HG03575 (cell line): ENCODE measurements at regions not wholly inside any gene's neighbourhood (a gene's known extent, or its start where the extent isn't known, plus 50 kb on each side); places are given as distances from the start of the nearest gene placed in this dataset.

Source experiments
- ATAC-seq: cut with Tn5 transposase; IDR thresholded peaks from one replicate; pipeline ENCODE4 v1.9.1; 2021; ENCODE audit not compliant: unreplicated experiment, insufficient number of reproducible peaks, low FRiP score; ENCODE audit errors: extremely low read depth

- no peak for ATAC-seq
Observed at GRCh38 chr5:68746220-68746619, 347.6 kb upstream of the SLC30A5 start.

GRCh38 chr5:68746643-68747420, 347.0 kb upstream of the SLC30A5 start:
- ATAC-seq, result no peak

GRCh38 chr5:68747521-68747920, 346.3 kb upstream of the SLC30A5 start:
- no peak for ATAC-seq

- ATAC-seq, result no peak
Observed at GRCh38 chr5:68748101-68748500, 345.7 kb upstream of the SLC30A5 start.

- no peak for ATAC-seq
Observed at GRCh38 chr5:68749077-68749476, 344.7 kb upstream of the SLC30A5 start.

- ATAC-seq, result no peak
Observed at GRCh38 chr5:68749631-68750030, 344.2 kb upstream of the SLC30A5 start.

- ATAC-seq, result no peak
Observed at GRCh38 chr5:68751661-68752060, 342.2 kb upstream of the SLC30A5 start.

GRCh38 chr5:68754536-68754935, 339.3 kb upstream of the SLC30A5 start:
- ATAC-seq, result no peak

- no peak for ATAC-seq
Observed at GRCh38 chr5:68755293-68755692, 338.5 kb upstream of the SLC30A5 start.

GRCh38 chr5:68757006-68757405, 336.8 kb upstream of the SLC30A5 start:
- ATAC-seq, result no peak

- ATAC-seq, result no peak
Observed at GRCh38 chr5:68757626-68758212, 336.1 kb upstream of the SLC30A5 start.

GRCh38 chr5:68759593-68759992, 334.2 kb upstream of the SLC30A5 start:
- ATAC-seq, result no peak

- no peak for ATAC-seq
Observed at GRCh38 chr5:68762201-68762600, 331.6 kb upstream of the SLC30A5 start.

GRCh38 chr5:68766952-68767464, 326.8 kb upstream of the SLC30A5 start:
- ATAC-seq, result no peak

GRCh38 chr5:68770551-68770950, 323.3 kb upstream of the SLC30A5 start:
- ATAC-seq, result no peak

GRCh38 chr5:68771221-68771620, 322.6 kb upstream of the SLC30A5 start:
- ATAC-seq, result no peak

- no peak for ATAC-seq
Observed at GRCh38 chr5:68771732-68772131, 322.1 kb upstream of the SLC30A5 start.

- no peak for ATAC-seq
Observed at GRCh38 chr5:68776381-68776780, 317.4 kb upstream of the SLC30A5 start.

- ATAC-seq, result no peak
Observed at GRCh38 chr5:68777135-68777534, 316.7 kb upstream of the SLC30A5 start.

GRCh38 chr5:68778484-68778883, 315.3 kb upstream of the SLC30A5 start:
- no peak for ATAC-seq
